Activated B cell treated with CpG ODN at 0.5 μM for 24 hours (primary cell): ENCODE measurements at regions not wholly inside any gene's neighbourhood (a gene's known extent, or its start where the extent isn't known, plus 50 kb on each side); places are given as distances from the start of the nearest gene placed in this dataset.

Source experiments
- ATAC-seq: fragments of 200-7000 bp; cut with Tn5 transposase; one replicate; pipeline ENCODE4 v1.10.0; 2021; ENCODE audit warnings: low read depth, mild to moderate bottlenecking, moderate library complexity
- CTCF ChIA-PET: fragments of 350-600 bp; sonication (Branson Sonifier 250); formaldehyde crosslinking; loops from one replicate; lab custom pipeline; 2021; ENCODE audit warnings: antibody characterized with exemption; lab: Charles Lee
- POLR2A ChIA-PET: fragments of 350-600 bp; sonication (Branson Sonifier 250); formaldehyde crosslinking; loops from one replicate; lab custom pipeline; 2021; ENCODE audit warnings: antibody characterized with exemption; lab: Charles Lee
- DNase-seq: peaks from one replicate; pipeline ENCODE4 v3.0.0; 2022
- H3K27ac Mint-ChIP-seq: one replicate; pipeline ENCODE4 v1.8.0; 2020; ENCODE audit warnings: mixed read lengths
- H3K27me3 Mint-ChIP-seq: one replicate; pipeline ENCODE4 v1.8.0; 2021; ENCODE audit warnings: mixed read lengths
- H3K36me3 Mint-ChIP-seq: one replicate; pipeline ENCODE4 v1.8.0; 2021; ENCODE audit warnings: low read depth, mixed read lengths
- H3K4me1 Mint-ChIP-seq: one replicate; pipeline ENCODE4 v1.8.0; 2021; ENCODE audit warnings: mixed read lengths
- H3K4me3 Mint-ChIP-seq: one replicate; pipeline ENCODE4 v1.8.0; 2020; ENCODE audit warnings: mild to moderate bottlenecking, mixed read lengths
- H3K9me3 Mint-ChIP-seq: one replicate; pipeline ENCODE4 v1.8.0; 2020; ENCODE audit warnings: mixed read lengths
- intact Hi-C: fragments of 100-400 bp; cut with micrococcal nuclease; formaldehyde crosslinking; loops from one replicate; pipeline ENCODE4 v1.15.1; 2024
- TF ChIP-seq, protein P1 (sequence below): fragments of 200-600 bp; IDR thresholded peaks from one replicate; pipeline ENCODE4 v1.8.0; 2022; ENCODE audit warnings: antibody characterized with exemption, mild to moderate bottlenecking

DNA sequence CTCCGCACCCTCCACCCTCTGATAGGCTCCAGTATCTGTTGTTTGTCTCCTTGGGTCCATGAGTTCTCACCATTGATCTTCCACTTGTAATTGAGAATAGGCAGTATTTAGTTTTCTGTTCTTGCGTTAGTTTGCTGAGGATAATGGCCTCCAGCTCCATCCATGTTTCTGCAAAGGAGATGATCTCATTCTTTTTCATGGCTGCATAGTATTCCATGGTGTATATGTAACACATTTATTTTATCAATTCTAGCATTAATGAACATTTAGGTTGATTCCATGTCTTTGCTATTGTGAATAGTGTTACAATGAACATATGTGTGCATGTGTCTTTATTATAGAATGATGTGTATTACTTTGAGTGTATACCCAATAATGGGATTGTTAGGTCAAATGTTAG, 814.6 kb upstream of the FRG1 start:
- H3K9me3 Mint-ChIP-seq, result peaks cover 19% of the 10 kb centered on the region
- no peaks in the 10 kb centered on the region for H3K4me1 Mint-ChIP-seq
- no peak for DNase-seq
- ChIA-PET POLR2A (no interaction called here), CTCF (no interaction called here)
- H3K27ac Mint-ChIP-seq, result no peak overlapping the region
- intact Hi-C loops, result no loop called here
- H3K4me3 Mint-ChIP-seq, result no peak overlapping the region
- TF ChIP-seq, protein P1, sequence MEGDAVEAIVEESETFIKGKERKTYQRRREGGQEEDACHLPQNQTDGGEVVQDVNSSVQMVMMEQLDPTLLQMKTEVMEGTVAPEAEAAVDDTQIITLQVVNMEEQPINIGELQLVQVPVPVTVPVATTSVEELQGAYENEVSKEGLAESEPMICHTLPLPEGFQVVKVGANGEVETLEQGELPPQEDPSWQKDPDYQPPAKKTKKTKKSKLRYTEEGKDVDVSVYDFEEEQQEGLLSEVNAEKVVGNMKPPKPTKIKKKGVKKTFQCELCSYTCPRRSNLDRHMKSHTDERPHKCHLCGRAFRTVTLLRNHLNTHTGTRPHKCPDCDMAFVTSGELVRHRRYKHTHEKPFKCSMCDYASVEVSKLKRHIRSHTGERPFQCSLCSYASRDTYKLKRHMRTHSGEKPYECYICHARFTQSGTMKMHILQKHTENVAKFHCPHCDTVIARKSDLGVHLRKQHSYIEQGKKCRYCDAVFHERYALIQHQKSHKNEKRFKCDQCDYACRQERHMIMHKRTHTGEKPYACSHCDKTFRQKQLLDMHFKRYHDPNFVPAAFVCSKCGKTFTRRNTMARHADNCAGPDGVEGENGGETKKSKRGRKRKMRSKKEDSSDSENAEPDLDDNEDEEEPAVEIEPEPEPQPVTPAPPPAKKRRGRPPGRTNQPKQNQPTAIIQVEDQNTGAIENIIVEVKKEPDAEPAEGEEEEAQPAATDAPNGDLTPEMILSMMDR, result no peak
- no peak for ATAC-seq
- H3K27me3 Mint-ChIP-seq, result no peaks in the 10 kb centered on the region
- no peaks in the 10 kb centered on the region for H3K36me3 Mint-ChIP-seq

DNA sequence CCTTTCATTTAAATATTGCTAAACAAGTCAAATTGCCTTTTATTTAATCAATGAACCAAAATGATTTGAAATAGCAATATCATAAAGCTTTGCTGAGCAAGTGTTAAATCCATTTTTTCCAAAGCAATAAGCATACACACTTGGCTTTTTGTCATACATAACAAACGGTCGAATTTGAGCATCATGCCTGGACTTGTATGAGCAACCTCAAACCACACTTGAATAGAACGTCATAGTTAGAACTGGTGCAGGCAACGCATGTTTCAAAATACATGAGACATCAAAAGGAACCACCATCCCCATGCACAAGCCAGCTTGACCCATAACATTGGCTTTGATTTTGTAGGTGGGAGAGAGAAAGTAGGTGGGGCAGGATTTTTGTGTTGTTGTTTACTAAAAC, 812.3 kb upstream of the FRG1 start:
- intact Hi-C loops, result no loop called here
- no peaks in the 10 kb centered on the region for H3K36me3 Mint-ChIP-seq
- no peaks in the 10 kb centered on the region for H3K27me3 Mint-ChIP-seq
- H3K4me1 Mint-ChIP-seq, result no peaks in the 10 kb centered on the region
- H3K9me3 Mint-ChIP-seq, result peaks cover 17% of the 10 kb centered on the region
- no peak overlapping the region for H3K4me3 Mint-ChIP-seq
- ATAC-seq (no peak), DNase-seq (no peak)
- H3K27ac Mint-ChIP-seq, result no peak overlapping the region
- POLR2A ChIA-PET, result no interaction called here
- TF ChIP-seq, protein P1, result no peak
- CTCF ChIA-PET, result no interaction called here

DNA sequence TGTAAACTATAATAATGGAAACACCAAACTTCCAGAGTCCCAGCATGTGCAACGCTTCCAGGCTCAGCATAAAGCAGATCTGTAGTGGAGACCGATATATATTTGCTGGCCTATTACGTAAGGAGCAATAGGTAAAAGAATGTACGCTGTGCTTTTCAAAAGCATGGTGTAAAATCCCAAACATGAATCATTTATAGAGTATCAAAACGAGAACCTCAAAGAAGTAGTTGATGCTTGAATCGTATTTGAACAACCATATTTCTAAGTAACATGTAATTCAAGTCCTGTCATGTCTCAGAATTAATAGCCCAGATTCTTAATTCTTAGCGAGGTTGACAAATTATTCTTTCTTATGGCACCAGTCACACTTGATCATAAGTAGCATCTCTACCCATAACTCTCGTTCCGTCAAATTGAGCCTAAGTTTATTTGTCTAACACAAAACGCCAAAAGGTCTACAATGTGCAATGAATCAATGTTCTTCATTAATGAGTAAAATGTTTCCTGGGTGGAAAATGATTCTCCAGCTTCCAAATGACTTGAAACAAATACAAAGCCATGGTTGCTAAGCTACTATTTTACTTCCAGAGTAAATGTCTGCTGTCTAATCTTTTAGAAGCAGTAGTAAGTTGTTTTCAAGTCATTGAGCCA, 811.5 kb upstream of the FRG1 start:
- Mint-ChIP-seq H3K9me3 (peaks cover 17% of the 10 kb centered on the region), H3K36me3 (no peaks in the 10 kb centered on the region), H3K4me3 (no peak overlapping the region), H3K27ac (no peak overlapping the region), H3K27me3 (no peaks in the 10 kb centered on the region), H3K4me1 (no peaks in the 10 kb centered on the region)
- TF ChIP-seq, protein P1, result no peak
- ChIA-PET POLR2A (no interaction called here), CTCF (no interaction called here)
- ATAC-seq (no peak), DNase-seq (no peak)
- intact Hi-C loops, result no loop called here

DNA sequence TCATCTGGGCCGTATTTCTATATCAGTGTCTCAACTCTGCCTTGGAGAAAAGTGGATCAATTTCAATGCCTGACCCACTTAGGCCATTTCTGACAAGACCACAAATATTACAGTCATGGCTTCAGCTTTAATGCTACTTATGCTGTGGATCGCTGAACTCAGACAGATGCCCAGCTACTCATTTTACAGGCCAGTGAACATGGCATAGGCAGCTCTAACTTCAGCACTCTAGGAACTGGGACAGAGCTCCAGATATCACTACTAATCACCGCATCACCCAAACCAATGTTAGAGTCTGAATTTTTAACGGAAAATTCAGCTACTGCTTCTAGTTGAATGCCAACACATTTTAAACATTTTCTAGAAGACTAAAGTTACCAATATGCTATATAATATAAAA, 809.6 kb upstream of the FRG1 start:
- CTCF ChIA-PET, result no interaction called here
- DNase-seq (no peak), ATAC-seq (no peak)
- Mint-ChIP-seq H3K36me3 (no peaks in the 10 kb centered on the region), H3K4me1 (no peaks in the 10 kb centered on the region), H3K4me3 (no peak overlapping the region), H3K9me3 (peaks cover 11% of the 10 kb centered on the region), H3K27ac (no peak overlapping the region), H3K27me3 (no peaks in the 10 kb centered on the region)
- POLR2A ChIA-PET, result no interaction called here
- TF ChIP-seq, protein P1, result no peak
- intact Hi-C loops, result no loop called here

DNA sequence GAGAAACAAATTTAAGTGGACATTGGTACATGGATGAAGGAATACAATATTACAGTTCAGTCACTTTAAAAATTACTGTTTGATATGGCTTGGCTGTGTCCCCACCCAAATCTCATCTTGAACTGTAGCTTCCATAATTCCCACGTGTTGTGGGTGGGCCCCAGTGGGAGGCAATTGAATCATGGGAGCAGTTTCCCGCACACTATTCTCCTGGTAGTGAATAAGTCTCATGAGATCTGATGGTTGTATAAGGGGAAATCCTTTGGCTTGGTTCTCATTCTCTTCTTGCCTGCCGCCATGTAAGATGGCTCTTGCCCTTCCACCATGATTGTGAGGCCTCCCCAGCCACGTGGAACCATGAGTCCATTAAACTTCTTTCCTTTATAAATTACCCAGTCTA, 804.2 kb upstream of the FRG1 start:
- H3K4me1 Mint-ChIP-seq, result no peaks in the 10 kb centered on the region
- no peaks in the 10 kb centered on the region for H3K36me3 Mint-ChIP-seq
- H3K27me3 Mint-ChIP-seq, result no peaks in the 10 kb centered on the region
- no peak for ATAC-seq
- TF ChIP-seq, protein P1, result no peak
- H3K4me3 Mint-ChIP-seq, result no peak overlapping the region
- POLR2A ChIA-PET, result no interaction called here
- intact Hi-C loops, result no loop called here
- peaks cover 6% of the 10 kb centered on the region for H3K9me3 Mint-ChIP-seq
- H3K27ac Mint-ChIP-seq, result no peak overlapping the region
- DNase-seq, result no peak
- CTCF ChIA-PET, result no interaction called here
